SK-N-SH (cell line): ENCODE measurements at regions not wholly inside any gene's neighbourhood (a gene's known extent, or its start where the extent isn't known, plus 50 kb on each side); places are given as distances from the start of the nearest gene placed in this dataset.

Experiments
- CTCF ChIP-seq: fragments of 200-600 bp; sonication (generic); IDR thresholded peaks from 2 replicates; pipeline ENCODE4 v1.6.1; 2017; ENCODE audit warnings: antibody characterized with exemption, mild to moderate bottlenecking, moderate library complexity
- SIN3A ChIP-seq: IDR thresholded peaks from 2 replicates; pipeline ENCODE4 v1.6.1; 2012; ENCODE audit warnings: low read depth, mild to moderate bottlenecking, low read length, moderate library complexity, borderline replicate concordance

DNA sequence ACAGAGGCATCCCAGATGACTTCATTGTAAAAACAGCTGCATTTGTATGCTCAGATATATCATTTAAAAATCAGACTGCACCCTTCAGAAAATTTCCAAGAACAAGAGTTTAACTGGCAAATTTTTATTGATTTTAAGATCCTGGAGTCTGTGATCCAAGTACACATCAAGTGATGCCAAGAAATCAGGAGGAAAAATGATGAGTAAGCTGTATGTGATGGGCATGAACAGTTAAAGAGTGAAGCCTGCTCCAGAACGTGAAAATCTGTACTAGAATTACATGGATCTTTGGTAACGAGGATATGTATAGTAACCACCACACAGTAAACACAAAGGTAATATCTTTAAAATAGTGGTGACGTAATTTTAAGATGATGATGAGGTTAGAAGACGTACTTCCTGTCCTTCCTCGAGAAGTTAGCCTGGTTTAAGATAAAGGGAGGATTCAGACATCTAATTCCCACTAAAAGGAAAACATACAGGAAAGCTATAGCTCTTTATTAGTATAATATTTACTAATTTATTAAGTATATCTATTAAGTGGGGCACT is 1374.3 kb upstream of the DDX18 start:
- TF ChIP-seq SIN3A (no peak), CTCF (no peak)
